Heart left ventricle (tissue), 16 donors: ENCODE measurements at regions not wholly inside any gene's neighbourhood (a gene's known extent, or its start where the extent isn't known, plus 50 kb on each side); places are given as distances from the start of the nearest gene placed in this dataset.

Experiments used
- ATAC-seq, 4 donors: fragments of 200-7000 bp; cut with Tn5 transposase; one replicate each; pipeline ENCODE4 v1.9.1; 2020 to 2022; ENCODE audit warnings: moderate library complexity in 4 of 4, mild to moderate bottlenecking in 3 of 4, moderate number of reproducible peaks in 1 of 4
- DNase-seq, 5 donors: peaks; one replicate each; pipeline ENCODE4 v3.0.0-alpha.2; 2020
- H3K27ac ChIP-seq, 12 donors: fragments of 200-600 bp; sonication (generic) in 4 of 12; one replicate each; pipeline versions ENCODE4 v1.5.0 to v1.8.0; 2016 to 2022; ENCODE audit warnings: mild to moderate bottlenecking in 2 of 12
- H3K27me3 ChIP-seq, 9 donors: fragments of 200-600 bp; sonication (generic) in 2 of 9; one replicate each; pipeline versions ENCODE4 v1.5.1 to v1.8.0; 2016 to 2022; ENCODE audit warnings: mild to moderate bottlenecking in 3 of 9
- H3K36me3 ChIP-seq, 9 donors: fragments of 200-600 bp; sonication (generic) in 2 of 9; one replicate each; pipeline versions ENCODE4 v1.5.0 to v1.8.0; 2018 to 2022; ENCODE audit warnings: mild to moderate bottlenecking in 2 of 9
- H3K4me1 ChIP-seq, 12 donors: fragments of 200-600 bp; sonication (generic) in 4 of 12; one replicate each; pipeline versions ENCODE4 v1.5.0 to v1.8.0; 2016 to 2022; ENCODE audit warnings: mild to moderate bottlenecking in 3 of 12
- H3K4me3 ChIP-seq, 12 donors: fragments of 200-600 bp; sonication (generic) in 4 of 12; one replicate each; pipeline versions ENCODE4 v1.5.0 to v1.8.0; 2017 to 2022; ENCODE audit warnings: mild to moderate bottlenecking in 9 of 12, moderate library complexity in 4 of 12
- H3K9me3 ChIP-seq, 12 donors: fragments of 200-600 bp; sonication (generic) in 4 of 12; one replicate each; pipeline versions ENCODE4 v1.5.0 to v1.8.0; 2016 to 2022; ENCODE audit warnings: mild to moderate bottlenecking in 1 of 12
- POLR2A ChIP-seq, 2 donors: fragments of 450-650 bp; IDR thresholded peaks; one replicate each; pipeline ENCODE4 v1.6.1; 2017; ENCODE audit warnings: antibody characterized with exemption in 2 of 2, mild to moderate bottlenecking in 2 of 2, moderate library complexity in 2 of 2
- WGBS, 4 donors: extraction: QIAGEN DNeasy Blood & Tissue Kit in 2 of 4; methylation state at CpG; one replicate each; pipeline versions ENCODE4 v1.1.5 to v1.1.7; 2013 to 2018; 5-methylcytosine and 5-hydroxymethylcytosine counted together
- intact Hi-C, 10 donors: fragments of 100-400 bp; cut with DNase I; formaldehyde crosslinking; loops; one replicate each; pipeline versions ENCODE4 v1.11.1 to v1.14.2; 2022
- TF ChIP-seq, protein P1 (sequence below), 12 donors: fragments of 200-600 bp; sonication (generic) in 4 of 12; IDR thresholded peaks; one replicate each; pipeline versions ENCODE4 v1.5.0 to v1.8.0; 2018 to 2022; ENCODE audit warnings: antibody characterized with exemption in 12 of 12, mild to moderate bottlenecking in 5 of 12
- donor health status: ischemic (EF 13 %, LVEDD 7.1; RV severe dilation, severe dysfunction).
- donor health status: healthy with polysubstance abuse.
- donor health status: DM: no; HTN: yes; CAD: no.
- donor health status: DM: no; HTN: no; CAD: no.
- donor health status: ischemic (EF 25% LVEDD 6.9; RV normal size, moderate dysfunction).
- donor health status: ischemic (EF 25% LVEDD 5.7; RV mildly dilated, moderate dysfunction).
- donor health status: healthy.
- donor health status: DM: yes; HTN: yes; CAD: no.
- donor health status: ischemic (EF 35%, LVEDD 5.7; RV mildly dilated, moderate dysfunction).
- donor health status: nonischemic (EF 11% LVEDD 7.7; RV severe dilation, severe dysfunction).
- donor health status: DM: yes; HTN: yes; CAD: no.
- donor health status: PGD.
- donor health status: ischemic (EF 29% LVEDD 5.4; RV normal size, mild dysfunction).
- donor health status: nonischemic (EF 23%, LVEDD 6.1; RV moderate dilation, normal function).

DNA sequence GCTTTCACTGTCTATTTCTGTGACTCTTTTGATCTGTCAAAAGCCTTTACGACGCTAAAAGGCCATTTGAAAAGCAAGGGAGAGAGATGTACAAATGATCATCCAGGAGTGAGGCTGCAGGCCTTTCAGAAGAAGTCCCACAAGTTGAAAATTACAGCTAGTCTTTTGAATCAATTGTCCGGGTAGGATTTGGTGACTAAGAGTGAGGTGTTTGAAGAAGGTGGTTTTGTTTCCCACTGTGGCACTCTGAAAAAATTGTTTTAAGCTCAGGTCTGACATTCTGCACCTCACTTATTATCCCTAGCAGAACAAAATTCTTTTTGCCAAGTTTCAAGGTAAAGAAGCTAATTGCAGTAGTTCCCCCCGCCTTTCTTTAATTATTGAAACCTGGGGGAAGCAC is 50.8 kb upstream of the TMEM108 start:
- intact Hi-C loops, result no loop called here
- WGBS, 4 donors, result 88 to 96% (median 89%) methylated on average over 4 of the region's 4 CpGs
- no peak overlapping the region for H3K4me3 ChIP-seq
- TF ChIP-seq POLR2A (IDR thresholded peaks at IDR 0.05), result no peak
- TF ChIP-seq, protein P1, sequence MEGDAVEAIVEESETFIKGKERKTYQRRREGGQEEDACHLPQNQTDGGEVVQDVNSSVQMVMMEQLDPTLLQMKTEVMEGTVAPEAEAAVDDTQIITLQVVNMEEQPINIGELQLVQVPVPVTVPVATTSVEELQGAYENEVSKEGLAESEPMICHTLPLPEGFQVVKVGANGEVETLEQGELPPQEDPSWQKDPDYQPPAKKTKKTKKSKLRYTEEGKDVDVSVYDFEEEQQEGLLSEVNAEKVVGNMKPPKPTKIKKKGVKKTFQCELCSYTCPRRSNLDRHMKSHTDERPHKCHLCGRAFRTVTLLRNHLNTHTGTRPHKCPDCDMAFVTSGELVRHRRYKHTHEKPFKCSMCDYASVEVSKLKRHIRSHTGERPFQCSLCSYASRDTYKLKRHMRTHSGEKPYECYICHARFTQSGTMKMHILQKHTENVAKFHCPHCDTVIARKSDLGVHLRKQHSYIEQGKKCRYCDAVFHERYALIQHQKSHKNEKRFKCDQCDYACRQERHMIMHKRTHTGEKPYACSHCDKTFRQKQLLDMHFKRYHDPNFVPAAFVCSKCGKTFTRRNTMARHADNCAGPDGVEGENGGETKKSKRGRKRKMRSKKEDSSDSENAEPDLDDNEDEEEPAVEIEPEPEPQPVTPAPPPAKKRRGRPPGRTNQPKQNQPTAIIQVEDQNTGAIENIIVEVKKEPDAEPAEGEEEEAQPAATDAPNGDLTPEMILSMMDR (IDR thresholded peaks at IDR 0.05), result no peak
- H3K27ac ChIP-seq, result no peak overlapping the region
- no peaks in the 10 kb centered on the region for H3K27me3 ChIP-seq
- no peaks in the 10 kb centered on the region for H3K4me1 ChIP-seq
- ATAC-seq (no peak), DNase-seq (no peak)
- H3K36me3 ChIP-seq, result no peaks in the 10 kb centered on the region
- H3K9me3 ChIP-seq, result no peaks in the 10 kb centered on the region

- 72 to 94% (median 85%) methylated on average over 1 of the region's 1 CpG for WGBS, 4 donors
- no peaks in the 10 kb centered on the region for H3K4me1 ChIP-seq
- no peak overlapping the region for H3K27ac ChIP-seq
- no peaks in the 10 kb centered on the region for H3K27me3 ChIP-seq
- DNase-seq, result no peak
- no peak for ATAC-seq
- peaks cover 0 to 5% (median 0%) of the 10 kb centered on the region in 12 donors for H3K9me3 ChIP-seq
- TF ChIP-seq, protein P1 (IDR thresholded peaks at IDR 0.05), result no peak
- no peak for TF ChIP-seq POLR2A (IDR thresholded peaks at IDR 0.05)
- intact Hi-C loops, result no loop called here
- no peaks in the 10 kb centered on the region for H3K36me3 ChIP-seq
- no peak overlapping the region for H3K4me3 ChIP-seq
Measured at GRCh38 chr3:132984181-132984580, 54.0 kb upstream of the TMEM108 start.

GRCh38 chr3:132983143-132983770 is 54.9 kb upstream of the TMEM108 start:
- H3K4me3 ChIP-seq, result no peak overlapping the region
- no peaks in the 10 kb centered on the region for H3K27me3 ChIP-seq
- no peak for TF ChIP-seq POLR2A (IDR thresholded peaks at IDR 0.05)
- TF ChIP-seq, protein P1 (IDR thresholded peaks at IDR 0.05), result no peak
- intact Hi-C loops, result no loop called here
- DNase-seq, result no peak
- H3K9me3 ChIP-seq, result peaks cover 0 to 5% (median 0%) of the 10 kb centered on the region in 12 donors
- no peaks in the 10 kb centered on the region for H3K36me3 ChIP-seq
- WGBS, 4 donors, result 50 to 65% (median 61%) methylated on average over 1 of the region's 1 CpG
- no peak overlapping the region for H3K27ac ChIP-seq
- no peak for ATAC-seq
- no peaks in the 10 kb centered on the region for H3K4me1 ChIP-seq

DNA sequence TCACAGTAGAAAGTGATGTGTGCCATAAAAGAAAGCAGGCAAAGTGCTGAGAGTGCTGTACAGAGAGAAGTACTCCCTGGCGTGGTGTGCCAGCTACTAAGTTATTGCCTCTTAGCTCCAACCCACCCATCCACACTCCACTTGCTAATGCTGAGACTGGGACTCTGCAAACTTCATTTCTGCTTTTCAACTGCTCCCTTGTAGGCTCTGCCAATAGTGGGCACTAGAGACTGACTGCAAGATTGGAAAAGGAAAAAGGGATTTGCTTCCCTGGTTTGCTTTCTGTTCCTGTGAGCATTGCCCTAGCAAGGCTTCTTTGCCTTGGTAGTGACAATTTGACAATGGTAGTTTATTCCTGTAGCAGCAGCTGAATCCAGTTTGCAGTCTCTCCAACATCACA is 56.5 kb upstream of the TMEM108 start:
- H3K27me3 ChIP-seq, result no peaks in the 10 kb centered on the region
- intact Hi-C loops, result no loop called here
- no peaks in the 10 kb centered on the region for H3K36me3 ChIP-seq
- WGBS, 4 donors, result 67 to 88% (median 75%) methylated on average over 1 of the region's 1 CpG
- DNase-seq (no peak), ATAC-seq (no peak)
- peaks cover 0 to 5% (median 0%) of the 10 kb centered on the region in 12 donors for H3K9me3 ChIP-seq
- no peak overlapping the region for H3K27ac ChIP-seq
- H3K4me1 ChIP-seq, result no peaks in the 10 kb centered on the region
- no peak overlapping the region for H3K4me3 ChIP-seq
- TF ChIP-seq, protein P1 (IDR thresholded peaks at IDR 0.05), result no peak
- no peak for TF ChIP-seq POLR2A (IDR thresholded peaks at IDR 0.05)
